ENCODE measurements at regions not wholly inside any gene's neighbourhood (a gene's known extent, or its start where the extent isn't known, plus 50 kb on each side); places are given as distances from the start of the nearest gene placed in this dataset.

DNA sequence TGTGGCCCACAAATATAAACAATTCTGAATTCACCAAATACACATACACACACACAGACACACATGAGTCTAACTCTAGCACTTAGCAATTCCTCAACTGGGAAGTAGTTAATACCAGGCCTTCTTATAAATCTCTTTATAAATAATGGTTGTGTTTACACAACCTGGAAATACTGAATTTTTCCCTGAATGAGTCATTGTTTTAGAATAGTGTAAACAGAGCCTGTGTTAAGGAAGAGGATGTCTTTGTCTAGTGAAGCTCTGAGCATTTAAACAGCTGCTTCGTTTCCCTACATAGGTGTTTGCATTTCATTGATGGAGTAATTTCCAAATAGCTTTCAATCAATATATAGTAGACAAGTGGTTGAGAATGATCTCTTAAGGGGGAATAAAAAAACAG lies 218.8 kb downstream of the BTG1 start:
- H4K20me1 ChIP-seq (ENCODE audit: insufficient read depth, low read length) = no peaks in the 10 kb centered on the region
- no peaks in the 10 kb centered on the region for H3K9me3 ChIP-seq (ENCODE audit: low read length)
- no peaks in the 10 kb centered on the region for H3K79me2 ChIP-seq (ENCODE audit: insufficient read depth, low read length)
- no peaks in the 10 kb centered on the region for H3K4me1 ChIP-seq (ENCODE audit: insufficient read depth, low read length, severe bottlenecking)
- no peaks in the 10 kb centered on the region for H3F3A ChIP-seq (ENCODE audit: insufficient read depth, low read length)
- no peak overlapping the region for H3K4me3 ChIP-seq (ENCODE audit: low read depth, low read length, poor library complexity, severe bottlenecking)
- H3K27me3 ChIP-seq (ENCODE audit: insufficient read depth, low read length) = no peaks in the 10 kb centered on the region
- no peaks in the 10 kb centered on the region for H3K9me2 ChIP-seq (ENCODE audit: low read depth, low read length)
- no peak overlapping the region for H3K27ac ChIP-seq (ENCODE audit: low read depth, low read length, poor library complexity, severe bottlenecking)
- TF ChIP-seq, protein P1, sequence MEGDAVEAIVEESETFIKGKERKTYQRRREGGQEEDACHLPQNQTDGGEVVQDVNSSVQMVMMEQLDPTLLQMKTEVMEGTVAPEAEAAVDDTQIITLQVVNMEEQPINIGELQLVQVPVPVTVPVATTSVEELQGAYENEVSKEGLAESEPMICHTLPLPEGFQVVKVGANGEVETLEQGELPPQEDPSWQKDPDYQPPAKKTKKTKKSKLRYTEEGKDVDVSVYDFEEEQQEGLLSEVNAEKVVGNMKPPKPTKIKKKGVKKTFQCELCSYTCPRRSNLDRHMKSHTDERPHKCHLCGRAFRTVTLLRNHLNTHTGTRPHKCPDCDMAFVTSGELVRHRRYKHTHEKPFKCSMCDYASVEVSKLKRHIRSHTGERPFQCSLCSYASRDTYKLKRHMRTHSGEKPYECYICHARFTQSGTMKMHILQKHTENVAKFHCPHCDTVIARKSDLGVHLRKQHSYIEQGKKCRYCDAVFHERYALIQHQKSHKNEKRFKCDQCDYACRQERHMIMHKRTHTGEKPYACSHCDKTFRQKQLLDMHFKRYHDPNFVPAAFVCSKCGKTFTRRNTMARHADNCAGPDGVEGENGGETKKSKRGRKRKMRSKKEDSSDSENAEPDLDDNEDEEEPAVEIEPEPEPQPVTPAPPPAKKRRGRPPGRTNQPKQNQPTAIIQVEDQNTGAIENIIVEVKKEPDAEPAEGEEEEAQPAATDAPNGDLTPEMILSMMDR (IDR thresholded peaks at IDR 0.05; ENCODE audit: low read length) = no peak
- TF ChIP-seq EZH2 (IDR thresholded peaks at IDR 0.05; ENCODE audit: borderline replicate concordance, low read length) = no peak
- H3K9ac ChIP-seq (ENCODE audit: low read length) = no peak overlapping the region
- no peaks in the 10 kb centered on the region for H3K36me3 ChIP-seq (ENCODE audit: insufficient read depth, low read length)
- no peak overlapping the region for H3K4me2 ChIP-seq (ENCODE audit: low read length)
- no peak overlapping the region for H2AFZ ChIP-seq (ENCODE audit: low read length)

DNA sequence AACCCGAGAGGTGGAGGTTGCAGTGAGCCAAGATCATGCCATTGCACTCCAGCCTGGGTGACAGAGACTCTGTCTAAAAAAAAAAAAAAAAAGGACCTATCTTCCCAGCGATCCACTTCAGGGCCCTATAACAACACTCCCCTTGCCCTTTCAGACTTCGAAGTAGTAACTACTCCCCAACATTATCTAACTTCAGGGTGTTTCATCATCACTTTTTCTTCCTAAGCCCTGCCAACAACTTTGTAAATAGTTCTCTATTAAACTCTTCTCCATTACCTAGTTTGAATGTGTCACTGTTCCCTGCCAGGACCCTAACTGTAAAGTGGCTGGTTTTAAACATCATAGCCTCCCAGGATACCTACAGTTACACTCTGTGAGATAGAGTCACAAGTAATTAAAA lies 220.8 kb downstream of the BTG1 start:
- TF ChIP-seq EZH2 (IDR thresholded peaks at IDR 0.05; ENCODE audit: borderline replicate concordance, low read length) = no peak
- TF ChIP-seq, protein P1 (IDR thresholded peaks at IDR 0.05; ENCODE audit: low read length) = no peak
- no peak overlapping the region for H3K4me3 ChIP-seq (ENCODE audit: low read depth, low read length, poor library complexity, severe bottlenecking)
- H3K4me2 ChIP-seq (ENCODE audit: low read length) = no peak overlapping the region
- no peaks in the 10 kb centered on the region for H3K4me1 ChIP-seq (ENCODE audit: insufficient read depth, low read length, severe bottlenecking)
- no peak overlapping the region for H2AFZ ChIP-seq (ENCODE audit: low read length)
- no peaks in the 10 kb centered on the region for H3K9me2 ChIP-seq (ENCODE audit: low read depth, low read length)
- H3K36me3 ChIP-seq (ENCODE audit: insufficient read depth, low read length) = no peaks in the 10 kb centered on the region
- no peak overlapping the region for H3K9ac ChIP-seq (ENCODE audit: low read length)
- no peak overlapping the region for H3K27ac ChIP-seq (ENCODE audit: low read depth, low read length, poor library complexity, severe bottlenecking)
- no peaks in the 10 kb centered on the region for H4K20me1 ChIP-seq (ENCODE audit: insufficient read depth, low read length)
- H3K9me3 ChIP-seq (ENCODE audit: low read length) = no peaks in the 10 kb centered on the region
- no peaks in the 10 kb centered on the region for H3K79me2 ChIP-seq (ENCODE audit: insufficient read depth, low read length)
- no peaks in the 10 kb centered on the region for H3F3A ChIP-seq (ENCODE audit: insufficient read depth, low read length)
- H3K27me3 ChIP-seq (ENCODE audit: insufficient read depth, low read length) = no peaks in the 10 kb centered on the region

DNA sequence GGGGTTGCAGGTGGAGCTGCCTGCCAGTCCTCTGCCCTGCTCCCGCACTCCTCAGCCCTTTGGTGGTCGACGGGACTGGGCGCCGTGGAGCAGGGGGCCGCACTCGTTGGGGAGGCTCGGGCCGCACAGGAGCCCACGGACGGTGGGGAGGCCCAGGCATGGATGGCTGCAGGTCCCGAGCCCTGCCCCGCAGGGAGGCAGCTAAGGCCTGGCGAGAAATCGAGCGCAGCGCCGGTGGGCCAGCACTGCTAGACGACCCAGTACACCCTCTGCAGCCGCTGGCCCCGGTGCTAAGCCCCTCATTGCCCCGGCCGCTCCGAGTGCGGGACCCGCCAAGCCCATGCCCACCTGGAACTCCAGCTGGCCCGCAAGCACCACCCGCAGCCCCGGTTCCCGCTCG lies 221.8 kb downstream of the BTG1 start:
- H3F3A ChIP-seq (ENCODE audit: insufficient read depth, low read length) = no peaks in the 10 kb centered on the region
- H3K4me1 ChIP-seq (ENCODE audit: insufficient read depth, low read length, severe bottlenecking) = no peaks in the 10 kb centered on the region
- no peak overlapping the region for H3K27ac ChIP-seq (ENCODE audit: low read depth, low read length, poor library complexity, severe bottlenecking)
- H3K4me3 ChIP-seq (ENCODE audit: low read depth, low read length, poor library complexity, severe bottlenecking) = no peak overlapping the region
- no peak overlapping the region for H3K4me2 ChIP-seq (ENCODE audit: low read length)
- no peak overlapping the region for H3K9ac ChIP-seq (ENCODE audit: low read length)
- H3K9me3 ChIP-seq (ENCODE audit: low read length) = no peaks in the 10 kb centered on the region
- H3K9me2 ChIP-seq (ENCODE audit: low read depth, low read length) = no peaks in the 10 kb centered on the region
- H3K27me3 ChIP-seq (ENCODE audit: insufficient read depth, low read length) = no peaks in the 10 kb centered on the region
- no peaks in the 10 kb centered on the region for H4K20me1 ChIP-seq (ENCODE audit: insufficient read depth, low read length)
- no peaks in the 10 kb centered on the region for H3K79me2 ChIP-seq (ENCODE audit: insufficient read depth, low read length)
- no peaks in the 10 kb centered on the region for H3K36me3 ChIP-seq (ENCODE audit: insufficient read depth, low read length)
- TF ChIP-seq, protein P1 (IDR thresholded peaks at IDR 0.05; ENCODE audit: low read length) = no peak
- TF ChIP-seq EZH2 (IDR thresholded peaks at IDR 0.05; ENCODE audit: borderline replicate concordance, low read length) = no peak
- H2AFZ ChIP-seq (ENCODE audit: low read length) = no peak overlapping the region
